K562 (cell line): ENCODE measurements at regions not wholly inside any gene's neighbourhood (a gene's known extent, or its start where the extent isn't known, plus 50 kb on each side); places are given as distances from the start of the nearest gene placed in this dataset.

Experiments used
- CBX1 ChIP-seq: sonication (generic); IDR thresholded peaks from 2 replicates; pipeline ENCODE4 v1.6.1; 2016; ENCODE audit warnings: antibody characterized with exemption, low read depth, mild to moderate bottlenecking
- TGIF2 ChIP-seq: sonication (generic); formaldehyde crosslinking; IDR thresholded peaks from 2 replicates; pipeline ENCODE4 v1.8.1; 2022; ENCODE audit warnings: mild to moderate bottlenecking, missing genetic modification reagents, moderate library complexity
- ZNF318 ChIP-seq, 2 experiments: fragments of 450-650 bp; IDR thresholded peaks; 2 replicates each; pipeline ENCODE4 v1.6.1; 2016; ENCODE audit warnings: mild to moderate bottlenecking in 2 of 2, borderline replicate concordance in 1 of 2, low read depth in 1 of 2, moderate library complexity in 1 of 2

GRCh38 chr1:4004635-4005430 is 104.8 kb upstream of the C1orf174 start (continued):
- TF ChIP-seq ZNF318 (IDR thresholded peaks at IDR 0.05; ENCODE audit: borderline replicate concordance in 1 of 2, low read depth in 1 of 2) (no peak), CBX1 (no peak), TGIF2 (CRISPR knock-in tag) (no peak)
